ENCODE measurements at regions not wholly inside any gene's neighbourhood (a gene's known extent, or its start where the extent isn't known, plus 50 kb on each side); places are given as distances from the start of the nearest gene placed in this dataset.

DNA sequence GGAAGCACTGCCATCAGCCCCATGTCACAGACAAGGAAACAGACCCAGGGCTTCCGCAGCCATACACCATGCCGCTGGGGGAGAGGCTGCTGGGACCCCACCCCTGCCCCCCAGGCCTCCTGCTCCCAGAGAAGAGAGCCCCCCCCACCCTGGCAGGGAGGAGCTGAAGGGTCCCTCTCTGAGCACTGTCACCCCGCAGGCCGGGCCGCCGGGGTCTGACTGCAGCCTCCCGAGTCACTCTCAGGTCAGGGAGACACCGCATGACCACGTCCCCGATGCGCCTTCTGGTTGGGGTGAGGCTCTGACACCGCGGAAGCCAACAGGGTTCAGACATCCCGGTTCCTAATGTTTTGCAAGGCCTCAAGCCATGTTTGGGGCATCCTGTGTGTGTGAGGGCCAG, 102.3 kb downstream of the SIK1 start:
- ATAC-seq (no peak), DNase-seq (no peak)
- Histone ChIP-seq H3K27ac (no peak overlapping the region), H3K4me3 (no peak overlapping the region), H3K4me1 (peaks cover 0 to 3% of the 10 kb centered on the region in 2 donors), H3K9me3 (no peaks in the 10 kb centered on the region), H3K27me3 (no peaks in the 10 kb centered on the region), H3K36me3 (no peaks in the 10 kb centered on the region)
- in situ Hi-C loops (cut with MboI; ENCODE audit: low sequenced_read_pairs in 4 of 4) (no loop called here), intact Hi-C loops (cut with DNase I; ENCODE audit: low total_unique reads) (no loop called here)
- TF ChIP-seq POLR2A (IDR thresholded peaks at IDR 0.05): no peak
- TF ChIP-seq, protein P1, sequence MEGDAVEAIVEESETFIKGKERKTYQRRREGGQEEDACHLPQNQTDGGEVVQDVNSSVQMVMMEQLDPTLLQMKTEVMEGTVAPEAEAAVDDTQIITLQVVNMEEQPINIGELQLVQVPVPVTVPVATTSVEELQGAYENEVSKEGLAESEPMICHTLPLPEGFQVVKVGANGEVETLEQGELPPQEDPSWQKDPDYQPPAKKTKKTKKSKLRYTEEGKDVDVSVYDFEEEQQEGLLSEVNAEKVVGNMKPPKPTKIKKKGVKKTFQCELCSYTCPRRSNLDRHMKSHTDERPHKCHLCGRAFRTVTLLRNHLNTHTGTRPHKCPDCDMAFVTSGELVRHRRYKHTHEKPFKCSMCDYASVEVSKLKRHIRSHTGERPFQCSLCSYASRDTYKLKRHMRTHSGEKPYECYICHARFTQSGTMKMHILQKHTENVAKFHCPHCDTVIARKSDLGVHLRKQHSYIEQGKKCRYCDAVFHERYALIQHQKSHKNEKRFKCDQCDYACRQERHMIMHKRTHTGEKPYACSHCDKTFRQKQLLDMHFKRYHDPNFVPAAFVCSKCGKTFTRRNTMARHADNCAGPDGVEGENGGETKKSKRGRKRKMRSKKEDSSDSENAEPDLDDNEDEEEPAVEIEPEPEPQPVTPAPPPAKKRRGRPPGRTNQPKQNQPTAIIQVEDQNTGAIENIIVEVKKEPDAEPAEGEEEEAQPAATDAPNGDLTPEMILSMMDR (IDR thresholded peaks at IDR 0.05 in 4 of 5, conservative IDR thresholded peaks at IDR 0.05 in 1 of 5): no peak

GRCh38 chr21:43323244-43324005, 103.5 kb downstream of the SIK1 start:
- Histone ChIP-seq H3K4me1 (peaks cover 0 to 3% of the 10 kb centered on the region in 2 donors), H3K4me3 (no peak overlapping the region), H3K27ac (peak overlapping the region in 3 of 4 donors; percentile 47 to 73 (median 65)), H3K36me3 (no peaks in the 10 kb centered on the region), H3K9me3 (no peaks in the 10 kb centered on the region), H3K27me3 (peaks cover 0 to 4% (median 1%) of the 10 kb centered on the region in 3 donors)
- TF ChIP-seq, protein P1 (IDR thresholded peaks at IDR 0.05 in 4 of 5, conservative IDR thresholded peaks at IDR 0.05 in 1 of 5): no peak
- TF ChIP-seq POLR2A (IDR thresholded peaks at IDR 0.05): no peak
- intact Hi-C loops (cut with DNase I; ENCODE audit: low total_unique reads): loop anchor here (2.0 kb wide), 1 partner anchor 37 kb away; no protein-coding TSS in a partner anchor
- in situ Hi-C loops (cut with MboI; ENCODE audit: low sequenced_read_pairs in 4 of 4): no loop called here
- DNase-seq: peak; percentile 77 to 89
- ATAC-seq: peak; percentile 90 to 92

GRCh38 chr21:43322805-43323204, 104.1 kb downstream of the SIK1 start:
- peak overlapping the region in 3 of 4 donors; percentile 47 to 73 (median 65) for H3K27ac ChIP-seq
- H3K4me3 ChIP-seq: no peak overlapping the region
- H3K9me3 ChIP-seq: no peaks in the 10 kb centered on the region
- peaks cover 0 to 10% (median 7%) of the 10 kb centered on the region in 3 donors for H3K27me3 ChIP-seq
- TF ChIP-seq, protein P1 (IDR thresholded peaks at IDR 0.05 in 4 of 5, conservative IDR thresholded peaks at IDR 0.05 in 1 of 5): no peak
- no peak for TF ChIP-seq POLR2A (IDR thresholded peaks at IDR 0.05)
- intact Hi-C loops (cut with DNase I; ENCODE audit: low total_unique reads): loop anchor here (2.0 kb wide), 1 partner anchor 38 kb away; no protein-coding TSS in a partner anchor
- no peaks in the 10 kb centered on the region for H3K36me3 ChIP-seq
- ATAC-seq: peak; percentile 19 to 45
- H3K4me1 ChIP-seq: peaks cover 0 to 3% of the 10 kb centered on the region in 2 donors
- in situ Hi-C loops (cut with MboI; ENCODE audit: low sequenced_read_pairs in 4 of 4): no loop called here
- no peak for DNase-seq

- H3K4me1 ChIP-seq: peaks cover 0 to 3% of the 10 kb centered on the region in 2 donors
- H3K27ac ChIP-seq: no peak overlapping the region
- no peak for ATAC-seq
- in situ Hi-C loops (cut with MboI; ENCODE audit: low sequenced_read_pairs in 4 of 4) (no loop called here), intact Hi-C loops (cut with DNase I; ENCODE audit: low total_unique reads) (loop anchor here (2.0 kb wide), 1 partner anchor 38 kb away; no protein-coding TSS in a partner anchor)
- TF ChIP-seq POLR2A (IDR thresholded peaks at IDR 0.05): no peak
- TF ChIP-seq, protein P1 (IDR thresholded peaks at IDR 0.05 in 4 of 5, conservative IDR thresholded peaks at IDR 0.05 in 1 of 5): no peak
- no peaks in the 10 kb centered on the region for H3K9me3 ChIP-seq
- H3K4me3 ChIP-seq: no peak overlapping the region
- H3K36me3 ChIP-seq: no peaks in the 10 kb centered on the region
- peaks cover 0 to 14% (median 7%) of the 10 kb centered on the region in 3 donors for H3K27me3 ChIP-seq
- DNase-seq: no peak
Measured at GRCh38 chr21:43322311-43322710, 104.6 kb downstream of the SIK1 start.

All from gastrocnemius medialis (tissue), 4 donors.